HG03159 (cell line): ENCODE measurements at regions not wholly inside any gene's neighbourhood (a gene's known extent, or its start where the extent isn't known, plus 50 kb on each side); places are given as distances from the start of the nearest gene placed in this dataset.

Experiments used
- ATAC-seq: cut with Tn5 transposase; IDR thresholded peaks from one replicate; pipeline ENCODE4 v1.9.1; 2021; ENCODE audit warnings: mild to moderate bottlenecking, moderate library complexity; ENCODE audit not compliant: unreplicated experiment

- ATAC-seq, result no peak
These were observed 237.2 kb upstream of the ZNF32 start for GRCh38 chr10:43885842-43886241.

- no peak for ATAC-seq
These were observed 236.6 kb upstream of the ZNF32 start for GRCh38 chr10:43885252-43885651.

- no peak for ATAC-seq
These were observed 235.9 kb upstream of the ZNF32 start for GRCh38 chr10:43884501-43885105.

GRCh38 chr10:43882711-43883110 lies 234.0 kb upstream of the ZNF32 start:
- ATAC-seq, result no peak

- ATAC-seq, result no peak
These were observed 233.0 kb upstream of the ZNF32 start for GRCh38 chr10:43881657-43882056.

GRCh38 chr10:43880160-43880559 lies 231.5 kb upstream of the ZNF32 start:
- no peak for ATAC-seq

- no peak for ATAC-seq
These were observed 231.1 kb upstream of the ZNF32 start for GRCh38 chr10:43879742-43880141.

- ATAC-seq, result no peak
These were observed 230.5 kb upstream of the ZNF32 start for GRCh38 chr10:43879162-43879561.

- ATAC-seq, result no peak
These were observed 229.7 kb upstream of the ZNF32 start for GRCh38 chr10:43878386-43878785.

- ATAC-seq, result no peak
These were observed 228.3 kb upstream of the ZNF32 start for GRCh38 chr10:43876976-43877375.

- ATAC-seq, result no peak
These were observed 226.3 kb upstream of the ZNF32 start for GRCh38 chr10:43874984-43875383.

- no peak for ATAC-seq
These were observed 225.0 kb upstream of the ZNF32 start for GRCh38 chr10:43873717-43874116.

GRCh38 chr10:43872644-43873043 lies 224.0 kb upstream of the ZNF32 start:
- no peak for ATAC-seq

- ATAC-seq, result no peak
These were observed 222.9 kb upstream of the ZNF32 start for GRCh38 chr10:43871545-43871944.

- no peak for ATAC-seq
These were observed 222.3 kb upstream of the ZNF32 start for GRCh38 chr10:43870968-43871439.

- ATAC-seq, result no peak
These were observed 221.1 kb upstream of the ZNF32 start for GRCh38 chr10:43869669-43870322.

GRCh38 chr10:43868952-43869351 lies 220.3 kb upstream of the ZNF32 start:
- ATAC-seq, result no peak

- ATAC-seq, result no peak
These were observed 219.2 kb upstream of the ZNF32 start for GRCh38 chr10:43867667-43868565.

- ATAC-seq, result no peak
These were observed 218.4 kb upstream of the ZNF32 start for GRCh38 chr10:43867113-43867512.

- ATAC-seq, result no peak
These were observed 218.0 kb upstream of the ZNF32 start for GRCh38 chr10:43866712-43867111.

GRCh38 chr10:43865265-43866135 lies 216.8 kb upstream of the ZNF32 start:
- no peak for ATAC-seq
